WTC11 (cell line): ENCODE measurements at regions not wholly inside any gene's neighbourhood (a gene's known extent, or its start where the extent isn't known, plus 50 kb on each side); places are given as distances from the start of the nearest gene placed in this dataset.

Experiments
- CBFB ChIP-seq: sonication (generic); formaldehyde crosslinking; IDR thresholded peaks from 2 replicates; pipeline ENCODE4 v1.8.1; 2022; ENCODE audit warnings: mild to moderate bottlenecking, low read depth, missing genetic modification reagents
- ELF4 ChIP-seq: sonication (generic); formaldehyde crosslinking; IDR thresholded peaks from 2 replicates; pipeline ENCODE4 v1.8.1; 2022; ENCODE audit warnings: low read depth, mild to moderate bottlenecking, moderate library complexity, missing genetic modification reagents
- FOXJ3 ChIP-seq: sonication (generic); formaldehyde crosslinking; IDR thresholded peaks from 2 replicates; pipeline ENCODE4 v1.9.0; 2021; ENCODE audit warnings: missing genetic modification reagents, mild to moderate bottlenecking, borderline replicate concordance
- NR1H2 ChIP-seq: sonication (generic); formaldehyde crosslinking; IDR thresholded peaks from 2 replicates; pipeline ENCODE4 v1.9.0; 2021; ENCODE audit warnings: mild to moderate bottlenecking, moderate library complexity, missing genetic modification reagents
- NR3C1 ChIP-seq: sonication (generic); formaldehyde crosslinking; conservative IDR thresholded peaks from 2 replicates; pipeline ENCODE4 v1.8.1; 2023; ENCODE audit warnings: low read depth, mild to moderate bottlenecking, missing genetic modification reagents
- SMAD3 ChIP-seq: sonication (generic); formaldehyde crosslinking; IDR thresholded peaks from 2 replicates; pipeline ENCODE4 v1.8.0; 2022; ENCODE audit warnings: missing genetic modification reagents, mild to moderate bottlenecking, borderline replicate concordance
- SP1 ChIP-seq: sonication (generic); formaldehyde crosslinking; conservative IDR thresholded peaks from 2 replicates; pipeline ENCODE4 v1.8.1; 2022; ENCODE audit warnings: missing genetic modification reagents
- TCF7 ChIP-seq: sonication (generic); formaldehyde crosslinking; IDR thresholded peaks from 2 replicates; pipeline ENCODE4 v1.8.0; 2022; ENCODE audit warnings: mild to moderate bottlenecking, low read depth, missing genetic modification reagents, moderate library complexity
- ZBTB21 ChIP-seq: sonication (generic); formaldehyde crosslinking; IDR thresholded peaks from 2 replicates; pipeline ENCODE4 v1.8.1; 2023; ENCODE audit warnings: mild to moderate bottlenecking, missing genetic modification reagents, borderline replicate concordance
- ZNF232 ChIP-seq: sonication (generic); formaldehyde crosslinking; IDR thresholded peaks from 2 replicates; pipeline ENCODE4 v1.8.0; 2022; ENCODE audit warnings: mild to moderate bottlenecking, missing genetic modification reagents
- TF ChIP-seq, protein P1 (sequence below): sonication (generic); formaldehyde crosslinking; IDR thresholded peaks from 2 replicates; pipeline ENCODE4 v1.8.0; 2022; ENCODE audit warnings: mild to moderate bottlenecking, missing genetic modification reagents
- TF ChIP-seq, protein P2 (sequence below): fragments of 200-600 bp; IDR thresholded peaks from 2 replicates; pipeline ENCODE4 v1.8.0; 2022; ENCODE audit warnings: antibody characterized with exemption
- TF ChIP-seq, protein P3 (sequence below): sonication (generic); formaldehyde crosslinking; IDR thresholded peaks from 2 replicates; pipeline ENCODE4 v1.8.1; 2022; ENCODE audit warnings: missing genetic modification reagents, borderline replicate concordance
- TF ChIP-seq, protein P4 (sequence below): sonication (generic); formaldehyde crosslinking; IDR thresholded peaks from 2 replicates; pipeline ENCODE4 v1.8.0; 2022; ENCODE audit warnings: mild to moderate bottlenecking, missing genetic modification reagents

DNA sequence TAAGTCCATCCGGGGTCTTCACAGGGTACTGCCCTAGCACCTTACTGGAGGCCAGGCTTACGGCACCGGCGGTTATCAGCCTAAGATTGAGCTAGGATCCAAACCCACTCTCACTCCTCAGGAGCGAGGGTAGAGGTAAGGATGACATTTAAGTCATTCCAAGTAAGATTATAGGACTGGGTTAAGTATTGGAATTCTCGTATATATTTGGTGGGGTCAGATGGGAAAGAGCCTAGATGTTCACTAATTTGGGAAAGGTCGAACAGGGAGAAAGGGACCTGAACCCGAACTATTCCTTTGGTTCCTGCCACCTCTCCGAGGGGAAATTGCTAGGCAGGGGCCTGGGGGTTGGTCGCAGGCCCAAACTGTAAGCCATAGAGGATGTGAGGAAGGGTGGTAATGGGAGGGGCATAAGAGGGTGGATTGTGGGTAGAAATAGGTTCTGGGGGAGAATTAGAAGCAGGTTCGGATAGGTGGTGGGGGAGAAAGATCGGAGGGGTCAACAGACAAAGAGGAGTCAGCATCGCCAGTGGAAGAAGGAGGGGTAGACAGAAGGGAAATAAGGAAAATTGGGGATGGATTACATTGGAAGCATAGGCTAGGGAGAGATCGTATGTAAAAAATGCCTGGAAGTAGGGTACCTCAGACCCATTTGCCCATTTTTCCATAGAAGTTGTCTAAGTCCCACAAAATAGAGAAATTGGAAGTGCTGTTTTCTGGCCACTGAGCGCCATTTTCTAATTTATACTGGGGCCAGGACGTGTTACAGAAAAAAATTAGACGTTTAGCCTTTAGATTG lies 747.1 kb upstream of the ADGRB3 start:
- no peak for TF ChIP-seq NR1H2 (CRISPR knock-in tag)
- TF ChIP-seq NR3C1 = no peak
- no peak for TF ChIP-seq CBFB
- TF ChIP-seq, protein P1, sequence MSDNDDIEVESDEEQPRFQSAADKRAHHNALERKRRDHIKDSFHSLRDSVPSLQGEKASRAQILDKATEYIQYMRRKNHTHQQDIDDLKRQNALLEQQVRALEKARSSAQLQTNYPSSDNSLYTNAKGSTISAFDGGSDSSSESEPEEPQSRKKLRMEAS (CRISPR knock-in tag) = no peak
- TF ChIP-seq, protein P2, sequence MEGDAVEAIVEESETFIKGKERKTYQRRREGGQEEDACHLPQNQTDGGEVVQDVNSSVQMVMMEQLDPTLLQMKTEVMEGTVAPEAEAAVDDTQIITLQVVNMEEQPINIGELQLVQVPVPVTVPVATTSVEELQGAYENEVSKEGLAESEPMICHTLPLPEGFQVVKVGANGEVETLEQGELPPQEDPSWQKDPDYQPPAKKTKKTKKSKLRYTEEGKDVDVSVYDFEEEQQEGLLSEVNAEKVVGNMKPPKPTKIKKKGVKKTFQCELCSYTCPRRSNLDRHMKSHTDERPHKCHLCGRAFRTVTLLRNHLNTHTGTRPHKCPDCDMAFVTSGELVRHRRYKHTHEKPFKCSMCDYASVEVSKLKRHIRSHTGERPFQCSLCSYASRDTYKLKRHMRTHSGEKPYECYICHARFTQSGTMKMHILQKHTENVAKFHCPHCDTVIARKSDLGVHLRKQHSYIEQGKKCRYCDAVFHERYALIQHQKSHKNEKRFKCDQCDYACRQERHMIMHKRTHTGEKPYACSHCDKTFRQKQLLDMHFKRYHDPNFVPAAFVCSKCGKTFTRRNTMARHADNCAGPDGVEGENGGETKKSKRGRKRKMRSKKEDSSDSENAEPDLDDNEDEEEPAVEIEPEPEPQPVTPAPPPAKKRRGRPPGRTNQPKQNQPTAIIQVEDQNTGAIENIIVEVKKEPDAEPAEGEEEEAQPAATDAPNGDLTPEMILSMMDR = no peak
- TF ChIP-seq ZBTB21 = no peak
- TF ChIP-seq, protein P3, sequence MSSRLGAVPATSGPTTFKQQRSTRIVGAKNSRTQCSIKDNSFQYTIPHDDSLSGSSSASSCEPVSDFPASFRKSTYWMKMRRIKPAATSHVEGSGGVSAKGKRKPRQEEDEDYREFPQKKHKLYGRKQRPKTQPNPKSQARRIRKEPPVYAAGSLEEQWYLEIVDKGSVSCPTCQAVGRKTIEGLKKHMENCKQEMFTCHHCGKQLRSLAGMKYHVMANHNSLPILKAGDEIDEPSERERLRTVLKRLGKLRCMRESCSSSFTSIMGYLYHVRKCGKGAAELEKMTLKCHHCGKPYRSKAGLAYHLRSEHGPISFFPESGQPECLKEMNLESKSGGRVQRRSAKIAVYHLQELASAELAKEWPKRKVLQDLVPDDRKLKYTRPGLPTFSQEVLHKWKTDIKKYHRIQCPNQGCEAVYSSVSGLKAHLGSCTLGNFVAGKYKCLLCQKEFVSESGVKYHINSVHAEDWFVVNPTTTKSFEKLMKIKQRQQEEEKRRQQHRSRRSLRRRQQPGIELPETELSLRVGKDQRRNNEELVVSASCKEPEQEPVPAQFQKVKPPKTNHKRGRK (CRISPR knock-in tag) = no peak
- TF ChIP-seq FOXJ3 (CRISPR knock-in tag) = no peak
- no peak for TF ChIP-seq TCF7 (CRISPR knock-in tag)
- TF ChIP-seq, protein P4, sequence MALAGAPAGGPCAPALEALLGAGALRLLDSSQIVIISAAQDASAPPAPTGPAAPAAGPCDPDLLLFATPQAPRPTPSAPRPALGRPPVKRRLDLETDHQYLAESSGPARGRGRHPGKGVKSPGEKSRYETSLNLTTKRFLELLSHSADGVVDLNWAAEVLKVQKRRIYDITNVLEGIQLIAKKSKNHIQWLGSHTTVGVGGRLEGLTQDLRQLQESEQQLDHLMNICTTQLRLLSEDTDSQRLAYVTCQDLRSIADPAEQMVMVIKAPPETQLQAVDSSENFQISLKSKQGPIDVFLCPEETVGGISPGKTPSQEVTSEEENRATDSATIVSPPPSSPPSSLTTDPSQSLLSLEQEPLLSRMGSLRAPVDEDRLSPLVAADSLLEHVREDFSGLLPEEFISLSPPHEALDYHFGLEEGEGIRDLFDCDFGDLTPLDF = no peak
- no peak for TF ChIP-seq ELF4
- no peak for TF ChIP-seq SP1 (CRISPR knock-in tag)
- no peak for TF ChIP-seq SMAD3 (CRISPR knock-in tag)
- TF ChIP-seq ZNF232 = no peak
